Heart right ventricle (tissue), 16 donors: ENCODE measurements at regions not wholly inside any gene's neighbourhood (a gene's known extent, or its start where the extent isn't known, plus 50 kb on each side); places are given as distances from the start of the nearest gene placed in this dataset.

Experiments used
- ATAC-seq, 8 donors: fragments of 200-7000 bp; cut with Tn5 transposase; one replicate each; pipeline ENCODE4 v1.9.1; 2020; ENCODE audit warnings: mild to moderate bottlenecking in 8 of 8, moderate library complexity in 8 of 8, moderate number of reproducible peaks in 1 of 8
- DNase-seq, 2 donors: peaks; one replicate each; pipeline ENCODE4 v3.0.0-alpha.2; 2020
- H3K27ac ChIP-seq, 10 donors: fragments of 200-600 bp; sonication (generic) in 2 of 10; one replicate each; pipeline versions ENCODE4 v1.5.0 to v1.8.0; 2020 to 2022; ENCODE audit warnings: mild to moderate bottlenecking in 3 of 10
- H3K27me3 ChIP-seq, 7 donors: fragments of 200-600 bp; one replicate each; pipeline ENCODE4 v1.8.0; 2021 to 2022; ENCODE audit warnings: mild to moderate bottlenecking in 2 of 7
- H3K36me3 ChIP-seq, 9 donors: fragments of 200-600 bp; sonication (generic) in 1 of 9; one replicate each; pipeline versions ENCODE4 v1.5.0 to v1.8.0; 2020 to 2022; ENCODE audit warnings: mild to moderate bottlenecking in 2 of 9
- H3K4me1 ChIP-seq, 9 donors: fragments of 200-600 bp; sonication (generic) in 1 of 9; one replicate each; pipeline versions ENCODE4 v1.5.0 to v1.8.0; 2020 to 2022; ENCODE audit warnings: mild to moderate bottlenecking in 4 of 9
- H3K4me3 ChIP-seq, 10 donors: fragments of 200-600 bp; sonication (generic) in 2 of 10; one replicate each; pipeline versions ENCODE4 v1.5.0 to v1.8.0; 2020 to 2022; ENCODE audit warnings: mild to moderate bottlenecking in 7 of 10, moderate library complexity in 2 of 10
- H3K9me3 ChIP-seq, 11 donors: fragments of 200-600 bp in 10 of 11; sonication (generic) in 2 of 11; one replicate each; pipeline versions ENCODE4 v1.5.0 to v1.8.0; 2013 to 2022; ENCODE audit warnings: mild to moderate bottlenecking in 2 of 11, control low read depth in 1 of 11, moderate library complexity in 1 of 11
- CTCF ChIP-seq, 9 donors: fragments of 200-600 bp; sonication (generic) in 2 of 9; IDR thresholded peaks; one replicate each; pipeline versions ENCODE4 v1.5.0 to v1.8.0; 2021 to 2022; ENCODE audit warnings: antibody characterized with exemption in 9 of 9, mild to moderate bottlenecking in 5 of 9, moderate library complexity in 1 of 9
- WGBS, 2 donors: extraction: QIAGEN DNeasy Blood & Tissue Kit; methylation state at CpG; one replicate each; pipeline ENCODE4 v1.1.7; 2013; ENCODE audit warnings: inconsistent platforms in 1 of 2; 5-methylcytosine and 5-hydroxymethylcytosine counted together
- intact Hi-C, 10 donors: fragments of 100-400 bp; cut with DNase I; formaldehyde crosslinking; loops; one replicate each; pipeline versions ENCODE4 v1.11.1 to v1.14.2; 2022
- donor health status: Arrhythmogenic right ventricular cardiomyopathy.
- donor health status: ischemic (EF 13 %, LVEDD 7.1; RV severe dilation, severe dysfunction).
- donor health status: healthy with polysubstance abuse.
- donor health status: DM: no; HTN: yes; CAD: no.
- donor health status: DM: no; HTN: no; CAD: no.
- donor health status: ischemic (EF 25% LVEDD 6.9; RV normal size, moderate dysfunction).
- donor health status: ischemic (EF 25% LVEDD 5.7; RV mildly dilated, moderate dysfunction).
- donor health status: healthy.
- donor health status: DM: yes; HTN: yes; CAD: no.
- donor health status: Ischemic cardiomyopathy.
- donor health status: ischemic (EF 35%, LVEDD 5.7; RV mildly dilated, moderate dysfunction).
- donor health status: nonischemic (EF 11% LVEDD 7.7; RV severe dilation, severe dysfunction).
- donor health status: DM: yes; HTN: yes; CAD: no.
- donor health status: PGD.
- donor health status: ischemic (EF 29% LVEDD 5.4; RV normal size, mild dysfunction).
- donor health status: nonischemic (EF 23%, LVEDD 6.1; RV moderate dilation, normal function).

- Histone ChIP-seq H3K27me3 (no peaks in the 10 kb centered on the region), H3K36me3 (no peaks in the 10 kb centered on the region), H3K4me3 (no peak overlapping the region), H3K4me1 (no peaks in the 10 kb centered on the region), H3K27ac (no peak overlapping the region), H3K9me3 (no peaks in the 10 kb centered on the region)
- intact Hi-C loops = loop anchor here in 1 of 10 donors (10.0 kb wide), 1 partner anchor 63 kb away; no protein-coding TSS in a partner anchor
- no peak for TF ChIP-seq CTCF (IDR thresholded peaks at IDR 0.05)
- DNase-seq (no peak), ATAC-seq (no peak)
- 90 to 92% methylated on average over 1 of the region's 1 CpG for WGBS, 2 donors
Measured at GRCh38 chr22:26801449-26801848, 144.1 kb downstream of the MIAT start.

GRCh38 chr22:26804315-26804714, 146.9 kb downstream of the MIAT start:
- intact Hi-C loops = loop anchor here in 1 of 10 donors (10.0 kb wide), 1 partner anchor 60 kb away; no protein-coding TSS in a partner anchor
- H3K36me3 ChIP-seq = no peaks in the 10 kb centered on the region
- WGBS, 2 donors = 88 to 90% methylated on average over 4 of the region's 4 CpGs
- H3K4me3 ChIP-seq = no peak overlapping the region
- no peaks in the 10 kb centered on the region for H3K27me3 ChIP-seq
- peaks cover 0 to 12% (median 0%) of the 10 kb centered on the region in 9 donors for H3K4me1 ChIP-seq
- H3K9me3 ChIP-seq = peaks cover 0 to 4% (median 0%) of the 10 kb centered on the region in 11 donors
- DNase-seq (no peak), ATAC-seq (no peak)
- no peak overlapping the region for H3K27ac ChIP-seq
- TF ChIP-seq CTCF (IDR thresholded peaks at IDR 0.05) = no peak

- intact Hi-C loops = loop anchor here in 1 of 10 donors (10.0 kb wide), 1 partner anchor 60 kb away; no protein-coding TSS in a partner anchor
- TF ChIP-seq CTCF (IDR thresholded peaks at IDR 0.05) = no peak
- H3K9me3 ChIP-seq = peaks cover 0 to 4% (median 0%) of the 10 kb centered on the region in 11 donors
- no peaks in the 10 kb centered on the region for H3K36me3 ChIP-seq
- H3K27ac ChIP-seq = no peak overlapping the region
- DNase-seq = no peak
- ATAC-seq = no peak
- H3K27me3 ChIP-seq = no peaks in the 10 kb centered on the region
- H3K4me1 ChIP-seq = peaks cover 0 to 12% (median 0%) of the 10 kb centered on the region in 9 donors
- no peak overlapping the region for H3K4me3 ChIP-seq
- 70% methylated on average over 12 of the region's 12 CpGs for WGBS, 2 donors
Measured at GRCh38 chr22:26804911-26805539, 147.6 kb downstream of the MIAT start.

GRCh38 chr22:26806445-26807175, 149.2 kb downstream of the MIAT start:
- peaks cover 0 to 17% (median 0%) of the 10 kb centered on the region in 9 donors for H3K4me1 ChIP-seq
- no peak for TF ChIP-seq CTCF (IDR thresholded peaks at IDR 0.05)
- intact Hi-C loops = loop anchor here in 1 of 10 donors (10.0 kb wide), 1 partner anchor 58 kb away; no protein-coding TSS in a partner anchor
- ATAC-seq (no peak), DNase-seq (no peak)
- WGBS, 2 donors = 86 to 90% methylated on average over 14 of the region's 14 CpGs
- H3K27ac ChIP-seq = no peak overlapping the region
- H3K27me3 ChIP-seq = no peaks in the 10 kb centered on the region
- no peaks in the 10 kb centered on the region for H3K36me3 ChIP-seq
- H3K4me3 ChIP-seq = no peak overlapping the region
- H3K9me3 ChIP-seq = peaks cover 0 to 4% (median 0%) of the 10 kb centered on the region in 11 donors
